Immature natural killer cell (primary cell): ENCODE measurements at regions not wholly inside any gene's neighbourhood (a gene's known extent, or its start where the extent isn't known, plus 50 kb on each side); places are given as distances from the start of the nearest gene placed in this dataset.

ENCODE experiments used
- DNase-seq, 3 donors: peaks; one replicate each; pipeline ENCODE4 v3.0.0; 2022; ENCODE audit warnings: mixed read lengths in 1 of 3
- H3K27ac Mint-ChIP-seq, 6 donors: one replicate each; pipeline ENCODE4 v1.8.0; 2020; ENCODE audit warnings: mixed read lengths in 6 of 6, mild to moderate bottlenecking in 5 of 6, inconsistent platforms in 4 of 6, moderate library complexity in 3 of 6
- H3K27me3 Mint-ChIP-seq, 3 donors: one replicate each; pipeline ENCODE4 v1.8.0; 2020 to 2021; ENCODE audit warnings: low read depth in 3 of 3, mild to moderate bottlenecking in 3 of 3, mixed read lengths in 3 of 3, moderate library complexity in 3 of 3, inconsistent platforms in 1 of 3
- H3K36me3 Mint-ChIP-seq, 3 donors: one replicate each; pipeline ENCODE4 v1.8.0; 2020; ENCODE audit warnings: mixed read lengths in 3 of 3, inconsistent platforms in 2 of 3, mild to moderate bottlenecking in 2 of 3
- H3K4me1 Mint-ChIP-seq, 2 donors: one replicate each; pipeline ENCODE4 v1.8.0; 2020; ENCODE audit warnings: inconsistent platforms in 2 of 2, mild to moderate bottlenecking in 2 of 2, mixed read lengths in 2 of 2, moderate library complexity in 1 of 2
- H3K4me3 Mint-ChIP-seq, 5 donors: one replicate each; pipeline ENCODE4 v1.8.0; 2020; ENCODE audit warnings: mild to moderate bottlenecking in 5 of 5, mixed read lengths in 5 of 5, inconsistent platforms in 3 of 5, moderate library complexity in 3 of 5
- H3K9me3 Mint-ChIP-seq, 6 donors: one replicate each; pipeline ENCODE4 v1.8.0; 2020; ENCODE audit warnings: mild to moderate bottlenecking in 6 of 6, mixed read lengths in 6 of 6, inconsistent platforms in 4 of 6, moderate library complexity in 3 of 6

DNA sequence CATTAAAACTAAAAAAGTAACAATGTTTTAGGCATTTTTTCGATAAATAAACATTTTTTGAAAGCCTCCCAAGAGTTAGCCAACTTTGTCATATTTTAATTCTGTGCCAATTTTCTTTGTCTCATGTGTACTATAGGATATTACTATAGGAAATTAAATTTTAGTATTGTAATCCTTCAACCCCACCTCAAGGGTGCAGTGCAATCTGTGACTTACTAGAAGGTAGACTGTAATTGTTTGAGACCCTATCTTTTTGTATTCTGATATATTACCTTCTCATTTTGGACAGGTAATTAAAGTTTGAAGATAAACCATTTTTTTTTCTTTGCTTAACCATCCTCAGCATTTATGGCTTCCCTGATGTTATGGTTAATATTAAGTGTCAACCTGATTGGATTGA lies 457.8 kb downstream of the PCDH20 start:
- H3K27me3 Mint-ChIP-seq = peaks cover 0 to 1% (median 0%) of the 10 kb centered on the region in 3 donors
- no peak for DNase-seq
- H3K27ac Mint-ChIP-seq = no peak overlapping the region
- no peaks in the 10 kb centered on the region for H3K4me1 Mint-ChIP-seq
- H3K4me3 Mint-ChIP-seq = no peak overlapping the region
- no peaks in the 10 kb centered on the region for H3K36me3 Mint-ChIP-seq
- peaks cover 0 to 26% (median 9%) of the 10 kb centered on the region in 6 donors for H3K9me3 Mint-ChIP-seq

DNA sequence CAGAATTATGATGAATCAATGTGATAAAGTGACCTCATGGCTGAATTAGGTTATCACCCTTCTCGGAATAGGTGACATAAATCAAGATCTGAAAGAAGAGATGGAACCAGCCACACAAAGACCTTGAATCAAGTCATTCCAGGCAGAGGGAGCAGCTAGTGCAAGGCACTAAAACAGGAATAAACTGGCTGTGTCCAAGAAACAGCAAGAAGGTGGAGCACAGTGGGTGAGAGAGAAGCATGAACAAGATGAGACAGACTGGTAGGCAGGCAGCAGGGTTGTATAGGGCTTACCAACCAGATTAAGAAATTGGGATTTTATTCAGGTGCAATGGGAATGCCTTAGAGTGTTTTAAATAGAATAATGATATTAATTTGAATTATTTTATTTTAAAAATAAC lies 470.3 kb downstream of the PCDH20 start:
- Mint-ChIP-seq H3K4me1 (no peaks in the 10 kb centered on the region), H3K27ac (no peak overlapping the region), H3K27me3 (peaks cover 0 to 4% (median 0%) of the 10 kb centered on the region in 3 donors), H3K4me3 (no peak overlapping the region), H3K36me3 (no peaks in the 10 kb centered on the region), H3K9me3 (peaks cover 12 to 59% (median 21%) of the 10 kb centered on the region in 6 donors)
- DNase-seq = no peak

DNA sequence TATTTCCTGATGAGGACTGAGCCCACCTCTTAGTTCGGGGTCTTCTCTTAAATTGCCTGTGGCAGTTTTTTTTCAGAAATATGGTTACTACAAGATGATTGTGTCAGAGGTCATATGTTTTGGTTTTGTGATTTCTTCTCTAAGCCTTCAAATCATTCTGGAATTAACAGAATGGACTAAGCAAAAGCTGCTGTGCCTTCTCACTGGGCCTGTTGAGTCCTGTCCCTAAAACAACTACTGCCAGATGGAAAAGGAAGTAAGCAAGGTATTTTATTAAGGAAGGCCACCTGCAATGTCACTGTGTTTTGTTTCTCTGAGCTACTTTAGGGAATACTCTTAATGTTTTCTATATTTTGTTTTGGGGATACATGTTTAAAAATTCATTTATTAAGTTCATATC lies 470.8 kb downstream of the PCDH20 start:
- H3K9me3 Mint-ChIP-seq = peaks cover 15 to 63% (median 22%) of the 10 kb centered on the region in 6 donors
- H3K27ac Mint-ChIP-seq = no peak overlapping the region
- no peaks in the 10 kb centered on the region for H3K4me1 Mint-ChIP-seq
- no peak for DNase-seq
- H3K4me3 Mint-ChIP-seq = no peak overlapping the region
- H3K27me3 Mint-ChIP-seq = peaks cover 0 to 4% (median 0%) of the 10 kb centered on the region in 3 donors
- H3K36me3 Mint-ChIP-seq = no peaks in the 10 kb centered on the region

DNA sequence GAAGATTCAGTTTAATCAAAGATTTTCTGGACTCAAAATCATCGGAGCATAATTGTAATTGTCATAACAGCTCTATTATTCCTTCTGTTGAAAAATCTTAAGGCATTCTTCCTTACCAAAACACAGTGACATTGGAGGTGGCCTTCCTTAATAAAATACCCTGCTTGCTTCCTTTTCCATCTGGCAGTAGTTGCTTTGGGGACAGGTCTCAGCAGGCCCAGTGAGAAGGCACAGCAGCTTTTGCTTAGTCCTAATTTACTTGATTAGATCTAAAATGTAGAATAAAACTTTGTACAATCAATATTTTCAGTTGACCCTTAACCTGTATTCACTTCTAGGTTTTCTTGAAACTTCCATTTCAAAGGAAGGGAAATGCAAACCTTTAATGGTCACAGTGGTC lies 471.6 kb downstream of the PCDH20 start:
- no peak overlapping the region for H3K27ac Mint-ChIP-seq
- peaks cover 12 to 60% (median 27%) of the 10 kb centered on the region in 6 donors for H3K9me3 Mint-ChIP-seq
- peaks cover 0 to 4% (median 0%) of the 10 kb centered on the region in 3 donors for H3K27me3 Mint-ChIP-seq
- no peak for DNase-seq
- H3K4me1 Mint-ChIP-seq = no peaks in the 10 kb centered on the region
- no peaks in the 10 kb centered on the region for H3K36me3 Mint-ChIP-seq
- no peak overlapping the region for H3K4me3 Mint-ChIP-seq

DNA sequence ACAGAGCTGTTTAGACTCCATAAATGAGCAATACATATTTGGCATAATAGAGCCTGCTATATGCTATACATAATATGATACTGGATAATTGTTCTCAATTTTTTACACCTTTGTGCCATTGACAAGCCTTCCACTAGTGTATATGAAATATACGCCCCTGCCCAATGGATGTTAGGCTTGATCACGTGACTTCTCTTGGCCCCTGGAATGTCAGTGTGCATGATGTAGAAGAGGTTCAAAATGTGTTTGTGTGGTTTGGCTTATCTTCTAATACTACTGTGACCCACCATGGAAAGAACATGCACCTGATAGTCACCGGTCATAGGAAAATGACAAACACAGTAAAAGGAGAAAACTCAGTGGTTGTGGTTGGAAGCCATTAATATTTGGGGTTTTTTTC lies 479.4 kb downstream of the PCDH20 start:
- Mint-ChIP-seq H3K27ac (no peak overlapping the region), H3K4me1 (no peaks in the 10 kb centered on the region), H3K36me3 (no peaks in the 10 kb centered on the region), H3K4me3 (no peak overlapping the region), H3K27me3 (no peaks in the 10 kb centered on the region), H3K9me3 (peaks cover 2 to 31% (median 10%) of the 10 kb centered on the region in 6 donors)
- DNase-seq = no peak

DNA sequence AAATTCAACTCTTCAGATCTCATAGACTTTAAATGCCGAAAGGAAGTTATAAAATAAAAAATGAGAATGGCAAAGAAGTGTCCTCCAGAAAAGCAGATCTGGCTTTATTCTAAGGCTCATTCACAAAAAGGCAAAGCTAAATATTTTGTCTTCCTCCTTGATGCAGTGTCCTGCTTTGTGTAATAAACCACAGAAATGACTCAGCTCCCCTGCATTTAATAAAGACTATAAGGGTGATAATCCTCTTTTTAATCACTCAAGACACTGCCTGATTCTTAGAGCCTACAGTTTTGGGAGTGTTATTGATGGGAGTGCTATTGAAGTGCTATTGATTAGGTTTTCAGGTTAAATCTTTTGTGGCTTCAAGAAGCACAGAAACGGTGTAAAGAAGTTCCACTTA lies 482.0 kb downstream of the PCDH20 start:
- Mint-ChIP-seq H3K4me1 (no peaks in the 10 kb centered on the region), H3K27me3 (no peaks in the 10 kb centered on the region), H3K27ac (no peak overlapping the region), H3K9me3 (peaks cover 0 to 29% (median 8%) of the 10 kb centered on the region in 6 donors), H3K4me3 (no peak overlapping the region), H3K36me3 (no peaks in the 10 kb centered on the region)
- DNase-seq = no peak

DNA sequence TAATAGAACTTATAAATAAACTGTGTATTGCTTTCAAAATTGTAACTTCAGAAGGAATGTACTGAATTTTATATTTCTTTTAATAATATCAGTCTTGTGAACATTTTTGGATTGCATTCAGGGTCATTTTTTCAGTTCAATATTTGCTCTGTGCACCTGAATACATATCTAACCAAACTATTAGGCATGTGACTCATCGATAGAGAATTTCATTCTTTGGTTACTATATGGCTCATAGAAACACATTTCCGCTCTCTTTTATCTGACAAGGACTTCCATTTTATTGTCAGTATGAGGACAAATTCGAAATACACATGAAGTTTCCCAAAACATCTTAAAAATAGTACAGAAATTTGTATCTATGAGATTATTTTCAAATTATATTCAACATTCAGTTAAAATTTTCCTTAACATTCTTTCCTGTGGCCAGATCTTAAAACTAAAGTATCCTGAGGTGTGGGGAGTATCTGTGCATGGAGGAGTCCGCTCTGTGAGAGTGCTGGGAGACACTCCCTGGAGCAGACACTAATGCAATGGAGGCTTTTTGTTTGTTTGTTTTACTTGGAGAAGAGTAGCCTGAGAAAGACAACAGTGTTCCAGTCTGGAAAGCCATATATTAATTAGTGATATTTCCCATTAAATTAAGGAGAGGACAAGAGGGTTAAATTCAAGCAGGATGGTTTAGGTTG lies 483.6 kb downstream of the PCDH20 start:
- Mint-ChIP-seq H3K9me3 (peaks cover 2 to 29% (median 12%) of the 10 kb centered on the region in 6 donors), H3K27ac (no peak overlapping the region), H3K4me3 (no peak overlapping the region), H3K36me3 (no peaks in the 10 kb centered on the region), H3K27me3 (no peaks in the 10 kb centered on the region), H3K4me1 (no peaks in the 10 kb centered on the region)
- no peak for DNase-seq

DNA sequence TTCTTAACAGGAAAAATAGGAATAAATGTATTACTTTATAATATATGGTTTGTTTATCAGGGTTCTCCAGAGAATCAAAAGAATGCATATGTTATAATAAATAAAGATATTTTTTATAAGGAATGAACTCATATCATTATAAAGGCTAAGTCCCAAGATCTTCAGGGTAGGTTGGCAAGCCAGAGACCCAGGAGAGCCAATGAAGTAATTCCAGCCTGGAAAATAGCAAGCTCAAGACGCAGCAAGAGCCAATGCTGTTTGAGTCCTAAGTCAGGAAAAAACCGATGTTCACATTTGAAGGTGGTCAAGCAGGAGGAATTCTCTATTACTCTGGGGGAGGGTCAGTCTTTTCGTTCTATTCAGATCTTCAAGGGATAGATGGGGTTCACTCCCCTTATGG lies 490.0 kb downstream of the PCDH20 start:
- H3K36me3 Mint-ChIP-seq = no peaks in the 10 kb centered on the region
- no peak overlapping the region for H3K4me3 Mint-ChIP-seq
- no peak for DNase-seq
- peaks cover 5 to 19% (median 11%) of the 10 kb centered on the region in 6 donors for H3K9me3 Mint-ChIP-seq
- no peak overlapping the region for H3K27ac Mint-ChIP-seq
- no peaks in the 10 kb centered on the region for H3K4me1 Mint-ChIP-seq
- peaks cover 0 to 2% (median 0%) of the 10 kb centered on the region in 3 donors for H3K27me3 Mint-ChIP-seq

DNA sequence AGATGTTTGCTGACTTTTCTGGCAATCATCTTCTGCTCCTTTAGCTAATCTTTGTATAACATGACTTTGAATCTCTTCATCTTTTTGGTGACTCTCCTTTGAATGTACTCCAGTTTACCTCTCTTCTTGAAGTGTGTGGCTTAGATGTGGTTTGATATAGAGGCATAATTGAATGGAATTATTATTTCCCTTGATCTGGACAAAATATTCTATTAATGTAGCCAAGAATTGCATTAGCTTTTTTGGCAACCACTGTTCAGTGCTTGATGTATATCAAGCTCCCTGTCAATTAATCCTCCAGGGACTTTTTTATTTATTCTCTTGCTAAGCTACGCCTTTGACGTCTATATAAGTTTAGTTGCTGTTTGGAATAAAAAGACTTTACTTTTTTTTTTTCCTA lies 490.8 kb downstream of the PCDH20 start:
- peaks cover 5 to 19% (median 10%) of the 10 kb centered on the region in 6 donors for H3K9me3 Mint-ChIP-seq
- no peaks in the 10 kb centered on the region for H3K4me1 Mint-ChIP-seq
- no peak for DNase-seq
- no peak overlapping the region for H3K27ac Mint-ChIP-seq
- H3K27me3 Mint-ChIP-seq = peaks cover 0 to 2% (median 0%) of the 10 kb centered on the region in 3 donors
- no peaks in the 10 kb centered on the region for H3K36me3 Mint-ChIP-seq
- no peak overlapping the region for H3K4me3 Mint-ChIP-seq

DNA sequence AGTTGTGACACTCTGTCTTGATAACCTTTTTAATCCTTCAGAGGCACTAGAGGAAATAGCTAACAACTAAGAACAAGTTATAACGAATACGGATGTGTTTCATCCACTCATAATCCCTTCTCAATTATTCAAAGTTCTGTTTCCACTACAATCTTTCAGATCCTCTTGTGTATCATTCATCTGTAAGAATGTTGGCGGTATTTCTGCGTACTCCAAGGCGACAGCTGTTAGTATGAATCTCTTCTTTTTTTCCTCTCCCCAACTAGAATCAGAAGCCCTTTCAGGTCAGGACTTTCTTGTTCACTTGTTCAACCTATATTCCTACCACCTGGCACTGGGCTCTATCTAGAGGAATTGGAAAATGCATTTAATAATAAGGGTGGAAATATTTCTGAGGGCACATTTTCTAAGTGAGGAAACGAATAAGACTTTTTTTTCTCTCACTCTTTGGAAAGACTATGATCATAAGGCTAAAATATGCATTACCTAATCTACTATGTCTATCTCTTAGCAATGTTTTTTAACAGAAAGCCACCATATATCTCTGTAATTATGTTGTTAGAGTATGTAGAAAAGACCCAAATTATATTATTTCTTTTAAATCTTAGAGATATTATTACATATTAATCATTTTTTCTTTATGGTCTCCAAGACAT lies 492.9 kb downstream of the PCDH20 start:
- Mint-ChIP-seq H3K36me3 (no peaks in the 10 kb centered on the region), H3K9me3 (peaks cover 5 to 15% (median 10%) of the 10 kb centered on the region in 6 donors)
- no peak for DNase-seq

DNA sequence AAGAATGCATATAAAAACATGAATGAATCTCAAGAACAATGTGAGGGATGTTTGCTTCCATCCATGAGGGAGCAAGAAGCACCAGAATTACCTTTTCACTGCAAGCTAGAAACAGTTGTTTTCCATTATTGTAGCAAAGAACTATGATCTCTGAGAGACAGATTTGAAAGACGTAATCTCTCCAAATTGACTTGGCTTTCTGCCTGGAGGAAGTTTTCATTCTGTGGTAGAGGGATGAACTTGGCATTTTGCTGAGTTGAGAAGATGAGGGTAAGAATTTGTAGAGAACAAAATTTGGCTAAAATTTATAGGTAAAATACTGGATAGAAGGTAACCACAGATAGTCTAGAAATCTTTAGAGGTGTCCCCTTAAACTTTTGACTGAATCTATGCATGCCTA lies 496.8 kb downstream of the TDRD3 start:
- Mint-ChIP-seq H3K9me3 (peaks cover 9 to 48% (median 21%) of the 10 kb centered on the region in 6 donors), H3K4me1 (no peaks in the 10 kb centered on the region), H3K4me3 (no peak overlapping the region), H3K36me3 (no peaks in the 10 kb centered on the region), H3K27me3 (peaks cover 0 to 2% (median 0%) of the 10 kb centered on the region in 3 donors), H3K27ac (no peak overlapping the region)
- no peak for DNase-seq

More for the DNA sequence above, 492.9 kb downstream of the PCDH20 start:
- Mint-ChIP-seq H3K4me1 (no peaks in the 10 kb centered on the region), H3K4me3 (no peak overlapping the region), H3K27me3 (peaks cover 0 to 2% (median 0%) of the 10 kb centered on the region in 3 donors), H3K27ac (no peak overlapping the region)

DNA sequence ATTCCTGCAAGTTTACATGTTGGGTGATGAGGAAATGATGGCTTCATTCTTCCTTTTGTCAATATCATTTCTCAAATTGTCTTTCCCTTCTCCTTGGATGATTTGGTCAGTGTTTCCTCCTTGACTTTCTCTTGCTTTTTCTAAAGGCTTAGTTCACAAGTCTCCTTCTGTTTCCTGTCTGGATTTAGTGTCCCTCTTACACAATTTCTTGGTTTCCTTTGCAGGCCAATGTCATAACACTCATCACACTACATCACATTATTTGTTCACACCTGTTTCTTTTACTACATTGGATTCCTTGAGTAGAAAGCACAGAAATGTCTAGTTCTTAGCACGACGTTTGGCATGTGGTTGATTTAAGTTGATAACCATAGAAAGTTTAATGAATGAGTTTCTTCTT lies 490.7 kb downstream of the TDRD3 start:
- H3K27me3 Mint-ChIP-seq = peaks cover 0 to 2% (median 2%) of the 10 kb centered on the region in 3 donors
- H3K4me1 Mint-ChIP-seq = no peaks in the 10 kb centered on the region
- H3K9me3 Mint-ChIP-seq = peaks cover 6 to 53% (median 22%) of the 10 kb centered on the region in 6 donors
- no peak overlapping the region for H3K27ac Mint-ChIP-seq
- DNase-seq = no peak
- H3K4me3 Mint-ChIP-seq = no peak overlapping the region
- H3K36me3 Mint-ChIP-seq = no peaks in the 10 kb centered on the region

DNA sequence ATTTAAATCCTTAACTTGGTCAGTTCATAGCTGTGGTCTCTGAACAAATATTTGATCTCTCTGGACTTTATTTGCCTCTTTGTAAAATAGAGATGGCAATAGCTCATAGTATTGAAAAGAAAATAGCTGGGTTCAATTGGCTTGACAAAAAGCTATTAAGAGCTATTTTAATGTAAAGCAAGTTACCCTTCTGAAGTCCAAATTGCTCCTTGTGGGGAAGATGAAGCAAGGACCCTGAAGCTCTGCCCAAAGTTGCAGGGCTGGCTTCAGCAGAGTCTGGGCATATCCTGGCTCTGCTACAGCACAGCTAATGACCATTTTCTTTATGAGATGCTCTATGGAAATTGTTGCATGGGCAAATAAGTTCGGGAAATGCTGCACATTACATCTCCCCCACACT lies 484.5 kb downstream of the TDRD3 start:
- Mint-ChIP-seq H3K9me3 (peaks cover 4 to 41% (median 13%) of the 10 kb centered on the region in 6 donors), H3K4me1 (no peaks in the 10 kb centered on the region), H3K27me3 (peaks cover 0 to 2% (median 0%) of the 10 kb centered on the region in 3 donors), H3K27ac (no peak overlapping the region), H3K36me3 (peaks cover 0 to 4% (median 0%) of the 10 kb centered on the region in 3 donors), H3K4me3 (no peak overlapping the region)
- DNase-seq = no peak

DNA sequence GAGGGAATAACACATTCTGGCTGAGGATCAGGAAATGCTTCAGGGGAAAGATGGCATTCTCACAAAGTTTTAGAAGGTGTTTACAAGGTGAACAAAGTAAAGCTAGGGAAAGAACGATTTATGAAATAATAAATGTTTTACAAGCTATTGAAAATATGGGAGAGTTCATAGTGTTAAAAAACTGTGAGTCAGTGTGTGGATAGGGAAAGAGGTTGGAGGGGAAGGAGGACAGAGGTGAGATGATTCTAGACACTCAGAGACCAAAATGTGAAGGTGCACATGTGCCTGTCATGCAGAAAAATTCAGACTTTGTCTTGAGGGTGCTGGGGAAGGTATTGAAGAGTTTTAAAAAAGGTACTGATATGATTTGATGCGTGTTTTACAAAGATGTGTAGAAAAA lies 476.1 kb downstream of the TDRD3 start:
- Mint-ChIP-seq H3K27ac (no peak overlapping the region), H3K4me3 (no peak overlapping the region)
- no peak for DNase-seq

More for the DNA sequence above, 476.1 kb downstream of the TDRD3 start:
- Mint-ChIP-seq H3K9me3 (peaks cover 11 to 39% (median 23%) of the 10 kb centered on the region in 6 donors), H3K4me1 (no peaks in the 10 kb centered on the region), H3K36me3 (peaks cover 0 to 3% (median 0%) of the 10 kb centered on the region in 3 donors), H3K27me3 (no peaks in the 10 kb centered on the region)
